Uterus (tissue), 2 donors: ENCODE measurements at regions not wholly inside any gene's neighbourhood (a gene's known extent, or its start where the extent isn't known, plus 50 kb on each side); places are given as distances from the start of the nearest gene placed in this dataset.

Source experiments
- POLR2A ChIP-seq, 2 donors: fragments of 450-650 bp; IDR thresholded peaks; one replicate each; pipeline ENCODE4 v1.6.1; 2016; ENCODE audit warnings: antibody characterized with exemption in 2 of 2, mild to moderate bottlenecking in 1 of 2, moderate library complexity in 1 of 2
- TF ChIP-seq, protein P1 (sequence below), 4 experiments: fragments of 200-600 bp in 2 of 4; fragments of 450-650 bp in 2 of 4; sonication (generic) in 2 of 4; IDR thresholded peaks; one replicate each; pipeline ENCODE4 v1.5.1; 2016 to 2019; ENCODE audit warnings: antibody characterized with exemption in 4 of 4, mild to moderate bottlenecking in 2 of 4, moderate library complexity in 1 of 4

DNA sequence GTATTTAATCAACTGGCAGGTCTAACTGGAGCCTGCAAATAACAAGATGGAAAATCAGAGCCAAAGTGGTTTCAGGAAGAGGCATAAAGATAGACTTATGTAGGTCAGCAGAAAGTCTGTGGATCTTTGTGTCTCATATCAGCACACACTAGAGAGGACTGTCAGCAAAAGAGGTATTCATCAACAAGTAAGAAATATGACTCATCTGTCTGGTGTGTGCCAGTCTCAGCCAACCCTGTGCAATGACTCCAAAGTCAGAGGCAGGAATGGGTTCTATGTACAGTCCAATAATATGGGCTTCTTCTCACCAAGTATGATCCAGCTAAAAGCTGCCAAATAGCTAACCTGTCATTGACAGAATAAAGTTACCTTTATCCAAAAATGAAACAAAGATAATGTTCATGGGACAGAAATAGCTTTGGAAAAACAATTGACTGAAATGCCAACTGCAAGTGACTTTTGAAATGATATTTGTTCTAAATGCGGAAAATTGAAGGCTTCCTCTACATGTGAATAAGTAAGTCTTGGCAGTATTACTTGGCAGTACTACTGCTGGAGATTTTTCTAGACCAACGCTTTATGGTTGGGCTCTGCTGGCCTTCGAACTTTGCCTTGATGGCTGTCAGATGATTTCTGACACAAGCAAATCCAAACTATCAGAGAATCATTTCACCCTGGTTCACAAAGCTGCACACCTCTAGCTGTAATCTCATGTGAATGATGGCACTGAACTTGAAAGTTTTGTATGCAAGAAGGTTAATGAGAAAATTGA lies 272.3 kb upstream of the SEMA3C start:
- TF ChIP-seq, protein P1, sequence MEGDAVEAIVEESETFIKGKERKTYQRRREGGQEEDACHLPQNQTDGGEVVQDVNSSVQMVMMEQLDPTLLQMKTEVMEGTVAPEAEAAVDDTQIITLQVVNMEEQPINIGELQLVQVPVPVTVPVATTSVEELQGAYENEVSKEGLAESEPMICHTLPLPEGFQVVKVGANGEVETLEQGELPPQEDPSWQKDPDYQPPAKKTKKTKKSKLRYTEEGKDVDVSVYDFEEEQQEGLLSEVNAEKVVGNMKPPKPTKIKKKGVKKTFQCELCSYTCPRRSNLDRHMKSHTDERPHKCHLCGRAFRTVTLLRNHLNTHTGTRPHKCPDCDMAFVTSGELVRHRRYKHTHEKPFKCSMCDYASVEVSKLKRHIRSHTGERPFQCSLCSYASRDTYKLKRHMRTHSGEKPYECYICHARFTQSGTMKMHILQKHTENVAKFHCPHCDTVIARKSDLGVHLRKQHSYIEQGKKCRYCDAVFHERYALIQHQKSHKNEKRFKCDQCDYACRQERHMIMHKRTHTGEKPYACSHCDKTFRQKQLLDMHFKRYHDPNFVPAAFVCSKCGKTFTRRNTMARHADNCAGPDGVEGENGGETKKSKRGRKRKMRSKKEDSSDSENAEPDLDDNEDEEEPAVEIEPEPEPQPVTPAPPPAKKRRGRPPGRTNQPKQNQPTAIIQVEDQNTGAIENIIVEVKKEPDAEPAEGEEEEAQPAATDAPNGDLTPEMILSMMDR (IDR thresholded peaks at IDR 0.05): no peak
- TF ChIP-seq POLR2A (IDR thresholded peaks at IDR 0.05): no peak
